Osteoblast (primary cell): ENCODE measurements at regions not wholly inside any gene's neighbourhood (a gene's known extent, or its start where the extent isn't known, plus 50 kb on each side); places are given as distances from the start of the nearest gene placed in this dataset.

Experiments used
- DNase-seq: peaks from one replicate; pipeline ENCODE4 v3.0.0; 2011; ENCODE audit warnings: low spot score, mixed read lengths; ENCODE audit not compliant: insufficient read length; ENCODE audit errors: missing footprints
- H2AFZ ChIP-seq: 2 replicates; pipeline ENCODE4 v1.6.0; 2011; ENCODE audit warnings: mild to moderate bottlenecking, low read length
- H3K27ac ChIP-seq: 2 replicates; pipeline ENCODE4 v1.5.1; 2011; ENCODE audit warnings: mild to moderate bottlenecking, low read depth, low read length, moderate library complexity
- H3K27me3 ChIP-seq: 2 replicates; pipeline ENCODE4 v1.6.0; 2012; ENCODE audit warnings: mild to moderate bottlenecking, control low read depth, inconsistent platforms, low read length, moderate library complexity; ENCODE audit not compliant: insufficient read depth
- H3K36me3 ChIP-seq: 2 replicates; pipeline ENCODE4 v1.5.1; 2011; ENCODE audit warnings: mild to moderate bottlenecking, low read length, control low read depth, moderate library complexity; ENCODE audit not compliant: insufficient read depth
- H3K4me1 ChIP-seq: 2 replicates; pipeline ENCODE4 v1.5.1; 2011; ENCODE audit warnings: mild to moderate bottlenecking, low read length, control low read depth, moderate library complexity; ENCODE audit not compliant: insufficient read depth
- H3K4me2 ChIP-seq: 2 replicates; pipeline ENCODE4 v1.6.0; 2011; ENCODE audit warnings: mild to moderate bottlenecking, low read length; ENCODE audit not compliant: insufficient read depth
- H3K4me3 ChIP-seq: fragments of 200-600 bp; sonication (generic); 3 replicates; pipeline ENCODE4 v1.5.1; 2012; ENCODE audit warnings: mild to moderate bottlenecking, low read length, inconsistent platforms; ENCODE audit not compliant: insufficient read depth
- H3K79me2 ChIP-seq: 2 replicates; pipeline ENCODE4 v1.6.0; 2012; ENCODE audit warnings: mild to moderate bottlenecking, low read length, control low read depth, inconsistent platforms; ENCODE audit not compliant: insufficient read depth
- H3K9me3 ChIP-seq: 2 replicates; pipeline ENCODE4 v1.5.1; 2011; ENCODE audit warnings: low read depth, low read length, control low read depth
- H4K20me1 ChIP-seq: 2 replicates; pipeline ENCODE4 v1.6.0; 2012; ENCODE audit warnings: mild to moderate bottlenecking, low read length, control low read depth; ENCODE audit not compliant: insufficient read depth
- CTCF ChIP-seq: IDR thresholded peaks from 2 replicates; pipeline ENCODE4 v1.5.1; 2011; ENCODE audit warnings: mild to moderate bottlenecking, low read depth, low read length, moderate library complexity; ENCODE audit errors: extremely low read depth

- H2AFZ ChIP-seq, result no peak overlapping the region
- no peaks in the 10 kb centered on the region for H3K36me3 ChIP-seq
- no peaks in the 10 kb centered on the region for H3K79me2 ChIP-seq
- no peaks in the 10 kb centered on the region for H3K27me3 ChIP-seq
- no peak for DNase-seq
- no peak overlapping the region for H3K4me2 ChIP-seq
- H3K27ac ChIP-seq, result no peak overlapping the region
- H4K20me1 ChIP-seq, result no peaks in the 10 kb centered on the region
- H3K9me3 ChIP-seq, result peaks cover 3% of the 10 kb centered on the region
- no peak for TF ChIP-seq CTCF
- no peak overlapping the region for H3K4me3 ChIP-seq
- H3K4me1 ChIP-seq, result peaks cover 12% of the 10 kb centered on the region
These were observed 70.5 kb upstream of the NGF start for GRCh38 chr1:115408533-115408932.

- no peaks in the 10 kb centered on the region for H3K36me3 ChIP-seq
- peaks cover 3% of the 10 kb centered on the region for H3K9me3 ChIP-seq
- H2AFZ ChIP-seq, result no peak overlapping the region
- no peak overlapping the region for H3K4me3 ChIP-seq
- no peak overlapping the region for H3K4me2 ChIP-seq
- no peak for TF ChIP-seq CTCF
- no peak overlapping the region for H3K27ac ChIP-seq
- H4K20me1 ChIP-seq, result no peaks in the 10 kb centered on the region
- DNase-seq, result no peak
- no peaks in the 10 kb centered on the region for H3K27me3 ChIP-seq
- H3K79me2 ChIP-seq, result no peaks in the 10 kb centered on the region
- no peaks in the 10 kb centered on the region for H3K4me1 ChIP-seq
These were observed 66.9 kb upstream of the NGF start for GRCh38 chr1:115404911-115405310.

GRCh38 chr1:115402753-115403184 is 64.7 kb upstream of the NGF start:
- Histone ChIP-seq H3K36me3 (no peaks in the 10 kb centered on the region), H3K27me3 (no peaks in the 10 kb centered on the region), H4K20me1 (no peaks in the 10 kb centered on the region), H3K4me3 (no peak overlapping the region), H3K4me2 (no peak overlapping the region), H2AFZ (no peak overlapping the region), H3K9me3 (peaks cover 3% of the 10 kb centered on the region), H3K27ac (no peak overlapping the region), H3K4me1 (no peaks in the 10 kb centered on the region), H3K79me2 (no peaks in the 10 kb centered on the region)
- TF ChIP-seq CTCF, result no peak
- peak; percentile 3 for DNase-seq

- H2AFZ ChIP-seq, result no peak overlapping the region
- peaks cover 3% of the 10 kb centered on the region for H3K9me3 ChIP-seq
- H4K20me1 ChIP-seq, result no peaks in the 10 kb centered on the region
- TF ChIP-seq CTCF, result no peak
- H3K79me2 ChIP-seq, result no peaks in the 10 kb centered on the region
- no peak for DNase-seq
- no peaks in the 10 kb centered on the region for H3K4me1 ChIP-seq
- H3K27me3 ChIP-seq, result no peaks in the 10 kb centered on the region
- H3K4me3 ChIP-seq, result no peak overlapping the region
- no peaks in the 10 kb centered on the region for H3K36me3 ChIP-seq
- H3K27ac ChIP-seq, result no peak overlapping the region
- H3K4me2 ChIP-seq, result no peak overlapping the region
These were observed 63.6 kb upstream of the NGF start for GRCh38 chr1:115401676-115402075.
